Left kidney (tissue), 1 donor: ENCODE measurements at regions not wholly inside any gene's neighbourhood (a gene's known extent, or its start where the extent isn't known, plus 50 kb on each side); places are given as distances from the start of the nearest gene placed in this dataset.
"Not testable (repeated sequence)": the region's sequence is repeated elsewhere in the genome, so short reads cannot be mapped to it uniquely, and the experiment has no call there.

Experiments used
- DNase-seq: peaks from one replicate; pipeline ENCODE4 v3.0.0-alpha.2; 2013

DNA sequence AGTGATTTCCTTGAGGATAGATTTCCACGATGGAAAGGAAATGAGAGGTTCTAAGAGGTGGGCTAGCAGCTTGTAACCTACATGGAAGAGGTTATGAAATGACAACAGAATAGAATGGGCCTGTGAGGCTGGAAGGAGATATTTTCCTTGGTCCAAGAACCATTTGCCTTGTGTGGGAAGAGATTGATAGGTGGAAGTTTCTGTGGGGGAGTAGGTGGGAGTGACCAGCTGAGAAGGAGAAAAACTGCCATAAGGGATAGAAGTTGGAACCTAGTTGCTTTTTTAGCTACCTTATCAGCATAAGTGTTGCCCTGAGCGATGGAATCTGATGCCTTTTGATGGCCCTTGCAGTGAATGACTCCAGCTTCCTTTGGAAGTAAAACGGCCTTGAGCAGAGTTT is 60.4 kb upstream of the NAA35 start:
- not testable (repeated sequence) for DNase-seq

DNA sequence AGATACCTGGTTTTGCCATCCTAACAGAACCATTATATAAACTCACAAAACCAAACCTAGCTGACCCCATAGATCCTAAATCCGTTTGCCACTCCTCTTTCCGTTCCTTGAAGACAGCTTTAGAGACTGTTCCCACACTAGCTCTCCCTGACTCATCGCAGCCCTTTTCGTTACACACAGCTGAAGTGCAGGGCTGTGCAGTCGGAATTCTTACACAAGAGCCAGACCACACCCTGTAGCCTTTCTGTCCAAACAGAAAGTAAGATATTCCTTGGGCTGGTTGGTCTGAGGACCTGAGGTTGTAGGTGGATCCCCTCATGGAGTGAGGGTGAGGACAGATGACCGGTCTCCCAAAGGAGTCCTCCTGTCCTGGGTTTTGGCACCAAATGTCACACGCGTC is 56.7 kb upstream of the NAA35 start:
- no peak for DNase-seq

DNA sequence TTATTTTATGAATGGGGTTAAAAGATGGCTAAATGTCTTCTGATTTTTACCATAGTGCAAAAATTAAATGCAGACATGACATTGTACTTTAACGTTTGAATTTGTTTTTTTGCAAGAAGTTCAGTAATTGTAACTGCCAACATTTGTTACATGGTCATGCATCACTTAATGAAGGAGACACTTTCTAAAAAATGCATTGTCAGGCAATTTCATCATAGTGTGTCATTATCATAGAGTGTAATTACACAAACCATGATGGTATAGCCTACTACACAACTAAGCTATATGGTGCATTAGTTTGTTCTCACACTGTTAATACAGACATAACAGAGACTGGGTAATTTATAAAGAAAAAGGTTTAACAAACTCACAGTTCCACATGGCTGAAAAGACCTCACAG is 50.0 kb upstream of the NAA35 start:
- DNase-seq = no peak
